ENCODE measurements at regions not wholly inside any gene's neighbourhood (a gene's known extent, or its start where the extent isn't known, plus 50 kb on each side); places are given as distances from the start of the nearest gene placed in this dataset.

GRCh38 chr12:19706936-19707335 lies 267.6 kb downstream of the AEBP2 start:
- no peak for TF ChIP-seq REST (IDR thresholded peaks at IDR 0.05)
- no peak for TF ChIP-seq CTCF (IDR thresholded peaks at IDR 0.05; ENCODE audit: low read depth, low read length, missing input control)
- no peak for TF ChIP-seq YY1 (IDR thresholded peaks at IDR 0.05)
- no peak for TF ChIP-seq TAF1 (conservative IDR thresholded peaks at IDR 0.05)
- TF ChIP-seq MAX (IDR thresholded peaks at IDR 0.05) = no peak
- no peak for TF ChIP-seq GABPA (IDR thresholded peaks at IDR 0.05 in 1 of 2, conservative IDR thresholded peaks at IDR 0.05 in 1 of 2)
- no peak for TF ChIP-seq SP1 (IDR thresholded peaks at IDR 0.05)
- TF ChIP-seq FOXA1 (IDR thresholded peaks at IDR 0.05) = no peak
- TF ChIP-seq RAD21 (IDR thresholded peaks at IDR 0.05) = no peak
- TF ChIP-seq FOXA2 (IDR thresholded peaks at IDR 0.05) = no peak
